ENCODE measurements at regions not wholly inside any gene's neighbourhood (a gene's known extent, or its start where the extent isn't known, plus 50 kb on each side); places are given as distances from the start of the nearest gene placed in this dataset.

- Histone ChIP-seq H3K27me3 (ENCODE audit: low read depth, low read length) (no peaks in the 10 kb centered on the region), H3K27ac (ENCODE audit: low read length) (no peak overlapping the region), H3K4me3 (ENCODE audit: low read depth in 1 of 2, low read length in 2 of 2) (no peak overlapping the region), H3K36me3 (ENCODE audit: control insufficient read depth in 1 of 2, insufficient read depth in 2 of 2, low read length in 2 of 2) (no peaks in the 10 kb centered on the region), H3K4me1 (ENCODE audit: control insufficient read depth in 1 of 2, insufficient read depth in 2 of 2, low read length in 2 of 2) (no peaks in the 10 kb centered on the region), H3K9me3 (ENCODE audit: control insufficient read depth in 1 of 2, low read length in 2 of 2) (no peaks in the 10 kb centered on the region)
Observed at GRCh38 chr5:57764479-57765089, 282.0 kb upstream of the ACTBL2 start.

GRCh38 chr5:57761513-57761912 lies 278.9 kb upstream of the ACTBL2 start:
- H3K9me3 ChIP-seq (ENCODE audit: control insufficient read depth in 1 of 2, low read length in 2 of 2) = no peaks in the 10 kb centered on the region

GRCh38 chr5:57754616-57755015 lies 272.0 kb upstream of the ACTBL2 start:
- H3K27me3 ChIP-seq (ENCODE audit: low read depth, low read length) = no peaks in the 10 kb centered on the region
- no peak overlapping the region for H3K27ac ChIP-seq (ENCODE audit: low read length)
- H3K36me3 ChIP-seq (ENCODE audit: control insufficient read depth in 1 of 2, insufficient read depth in 2 of 2, low read length in 2 of 2) = no peaks in the 10 kb centered on the region
- no peak overlapping the region for H3K4me3 ChIP-seq (ENCODE audit: low read depth in 1 of 2, low read length in 2 of 2)
- no peaks in the 10 kb centered on the region for H3K9me3 ChIP-seq (ENCODE audit: control insufficient read depth in 1 of 2, low read length in 2 of 2)
- no peaks in the 10 kb centered on the region for H3K4me1 ChIP-seq (ENCODE audit: control insufficient read depth in 1 of 2, insufficient read depth in 2 of 2, low read length in 2 of 2)

More at GRCh38 chr5:57761513-57761912, 278.9 kb upstream of the ACTBL2 start:
- no peak overlapping the region for H3K4me3 ChIP-seq (ENCODE audit: low read depth in 1 of 2, low read length in 2 of 2)
- H3K27me3 ChIP-seq (ENCODE audit: low read depth, low read length) = no peaks in the 10 kb centered on the region
- H3K36me3 ChIP-seq (ENCODE audit: control insufficient read depth in 1 of 2, insufficient read depth in 2 of 2, low read length in 2 of 2) = no peaks in the 10 kb centered on the region
- no peak overlapping the region for H3K27ac ChIP-seq (ENCODE audit: low read length)
- H3K4me1 ChIP-seq (ENCODE audit: control insufficient read depth in 1 of 2, insufficient read depth in 2 of 2, low read length in 2 of 2) = no peaks in the 10 kb centered on the region

- Histone ChIP-seq H3K4me1 (ENCODE audit: control insufficient read depth in 1 of 2, insufficient read depth in 2 of 2, low read length in 2 of 2) (no peaks in the 10 kb centered on the region), H3K4me3 (ENCODE audit: low read depth in 1 of 2, low read length in 2 of 2) (no peak overlapping the region), H3K27ac (ENCODE audit: low read length) (no peak overlapping the region), H3K27me3 (ENCODE audit: low read depth, low read length) (no peaks in the 10 kb centered on the region), H3K9me3 (ENCODE audit: control insufficient read depth in 1 of 2, low read length in 2 of 2) (no peaks in the 10 kb centered on the region), H3K36me3 (ENCODE audit: control insufficient read depth in 1 of 2, insufficient read depth in 2 of 2, low read length in 2 of 2) (no peaks in the 10 kb centered on the region)
Observed at GRCh38 chr5:57753446-57753845, 270.8 kb upstream of the ACTBL2 start.

- H3K9me3 ChIP-seq (ENCODE audit: control insufficient read depth in 1 of 2, low read length in 2 of 2) = no peaks in the 10 kb centered on the region
- H3K36me3 ChIP-seq (ENCODE audit: control insufficient read depth in 1 of 2, insufficient read depth in 2 of 2, low read length in 2 of 2) = no peaks in the 10 kb centered on the region
- H3K4me1 ChIP-seq (ENCODE audit: control insufficient read depth in 1 of 2, insufficient read depth in 2 of 2, low read length in 2 of 2) = no peaks in the 10 kb centered on the region
- no peak overlapping the region for H3K4me3 ChIP-seq (ENCODE audit: low read depth in 1 of 2, low read length in 2 of 2)
- H3K27me3 ChIP-seq (ENCODE audit: low read depth, low read length) = no peaks in the 10 kb centered on the region
- H3K27ac ChIP-seq (ENCODE audit: low read length) = no peak overlapping the region
Observed at GRCh38 chr5:57751710-57752109, 269.1 kb upstream of the ACTBL2 start.

- no peaks in the 10 kb centered on the region for H3K27me3 ChIP-seq (ENCODE audit: low read depth, low read length)
- H3K9me3 ChIP-seq (ENCODE audit: control insufficient read depth in 1 of 2, low read length in 2 of 2) = no peaks in the 10 kb centered on the region
- no peak overlapping the region for H3K4me3 ChIP-seq (ENCODE audit: low read depth in 1 of 2, low read length in 2 of 2)
- H3K4me1 ChIP-seq (ENCODE audit: control insufficient read depth in 1 of 2, insufficient read depth in 2 of 2, low read length in 2 of 2) = no peaks in the 10 kb centered on the region
- H3K27ac ChIP-seq (ENCODE audit: low read length) = no peak overlapping the region
- H3K36me3 ChIP-seq (ENCODE audit: control insufficient read depth in 1 of 2, insufficient read depth in 2 of 2, low read length in 2 of 2) = no peaks in the 10 kb centered on the region
Observed at GRCh38 chr5:57750891-57751290, 268.3 kb upstream of the ACTBL2 start.

- no peaks in the 10 kb centered on the region for H3K27me3 ChIP-seq (ENCODE audit: low read depth, low read length)
- no peak overlapping the region for H3K27ac ChIP-seq (ENCODE audit: low read length)
- no peaks in the 10 kb centered on the region for H3K9me3 ChIP-seq (ENCODE audit: control insufficient read depth in 1 of 2, low read length in 2 of 2)
- H3K36me3 ChIP-seq (ENCODE audit: control insufficient read depth in 1 of 2, insufficient read depth in 2 of 2, low read length in 2 of 2) = no peaks in the 10 kb centered on the region
- no peaks in the 10 kb centered on the region for H3K4me1 ChIP-seq (ENCODE audit: control insufficient read depth in 1 of 2, insufficient read depth in 2 of 2, low read length in 2 of 2)
- no peak overlapping the region for H3K4me3 ChIP-seq (ENCODE audit: low read depth in 1 of 2, low read length in 2 of 2)
Observed at GRCh38 chr5:57750282-57750681, 267.7 kb upstream of the ACTBL2 start.

GRCh38 chr5:57749396-57749795 lies 266.8 kb upstream of the ACTBL2 start:
- no peaks in the 10 kb centered on the region for H3K27me3 ChIP-seq (ENCODE audit: low read depth, low read length)
- H3K4me3 ChIP-seq (ENCODE audit: low read depth in 1 of 2, low read length in 2 of 2) = no peak overlapping the region
- no peaks in the 10 kb centered on the region for H3K36me3 ChIP-seq (ENCODE audit: control insufficient read depth in 1 of 2, insufficient read depth in 2 of 2, low read length in 2 of 2)
- H3K27ac ChIP-seq (ENCODE audit: low read length) = no peak overlapping the region
- no peaks in the 10 kb centered on the region for H3K4me1 ChIP-seq (ENCODE audit: control insufficient read depth in 1 of 2, insufficient read depth in 2 of 2, low read length in 2 of 2)
- no peaks in the 10 kb centered on the region for H3K9me3 ChIP-seq (ENCODE audit: control insufficient read depth in 1 of 2, low read length in 2 of 2)

GRCh38 chr5:57745700-57746651 lies 263.4 kb upstream of the ACTBL2 start:
- Histone ChIP-seq H3K27me3 (ENCODE audit: low read depth, low read length) (no peaks in the 10 kb centered on the region), H3K36me3 (ENCODE audit: control insufficient read depth in 1 of 2, insufficient read depth in 2 of 2, low read length in 2 of 2) (no peaks in the 10 kb centered on the region), H3K27ac (ENCODE audit: low read length) (no peak overlapping the region), H3K4me1 (ENCODE audit: control insufficient read depth in 1 of 2, insufficient read depth in 2 of 2, low read length in 2 of 2) (no peaks in the 10 kb centered on the region), H3K4me3 (ENCODE audit: low read depth in 1 of 2, low read length in 2 of 2) (no peak overlapping the region), H3K9me3 (ENCODE audit: control insufficient read depth in 1 of 2, low read length in 2 of 2) (no peaks in the 10 kb centered on the region)

- Histone ChIP-seq H3K27ac (ENCODE audit: low read length) (no peak overlapping the region), H3K9me3 (ENCODE audit: control insufficient read depth in 1 of 2, low read length in 2 of 2) (no peaks in the 10 kb centered on the region), H3K36me3 (ENCODE audit: control insufficient read depth in 1 of 2, insufficient read depth in 2 of 2, low read length in 2 of 2) (no peaks in the 10 kb centered on the region), H3K27me3 (ENCODE audit: low read depth, low read length) (no peaks in the 10 kb centered on the region), H3K4me3 (ENCODE audit: low read depth in 1 of 2, low read length in 2 of 2) (no peak overlapping the region), H3K4me1 (ENCODE audit: control insufficient read depth in 1 of 2, insufficient read depth in 2 of 2, low read length in 2 of 2) (no peaks in the 10 kb centered on the region)
Observed at GRCh38 chr5:57745029-57745428, 262.4 kb upstream of the ACTBL2 start.

- Histone ChIP-seq H3K27me3 (ENCODE audit: low read depth, low read length) (no peaks in the 10 kb centered on the region), H3K27ac (ENCODE audit: low read length) (no peak overlapping the region), H3K4me3 (ENCODE audit: low read depth in 1 of 2, low read length in 2 of 2) (no peak overlapping the region), H3K36me3 (ENCODE audit: control insufficient read depth in 1 of 2, insufficient read depth in 2 of 2, low read length in 2 of 2) (no peaks in the 10 kb centered on the region), H3K9me3 (ENCODE audit: control insufficient read depth in 1 of 2, low read length in 2 of 2) (no peaks in the 10 kb centered on the region), H3K4me1 (ENCODE audit: control insufficient read depth in 1 of 2, insufficient read depth in 2 of 2, low read length in 2 of 2) (no peaks in the 10 kb centered on the region)
Observed at GRCh38 chr5:57741336-57741735, 258.7 kb upstream of the ACTBL2 start.
